Activated CD8-positive, alpha-beta T cell treated with anti-CD3 and anti-CD28 coated beads for 36 hours (primary cell): ENCODE measurements at regions not wholly inside any gene's neighbourhood (a gene's known extent, or its start where the extent isn't known, plus 50 kb on each side); places are given as distances from the start of the nearest gene placed in this dataset.

Experiments used
- ATAC-seq: fragments of 200-7000 bp; cut with Tn5 transposase; one replicate; pipeline ENCODE4 v1.10.0; 2021; ENCODE audit warnings: mild to moderate bottlenecking, moderate library complexity
- CTCF ChIA-PET: fragments of 350-600 bp; sonication (Branson Sonifier 250); formaldehyde crosslinking; loops from one replicate; lab custom pipeline; 2021; ENCODE audit warnings: antibody characterized with exemption; lab: Charles Lee
- POLR2A ChIA-PET: fragments of 350-600 bp; sonication (Branson Sonifier 250); formaldehyde crosslinking; loops from one replicate; lab custom pipeline; 2021; ENCODE audit warnings: antibody characterized with exemption; lab: Charles Lee
- DNase-seq: peaks from one replicate; pipeline ENCODE4 v3.0.0-alpha.2; 2020
- H3K27ac Mint-ChIP-seq: one replicate; pipeline ENCODE4 v1.8.0; 2021; ENCODE audit warnings: mild to moderate bottlenecking, mixed read lengths
- H3K27me3 Mint-ChIP-seq: one replicate; pipeline ENCODE4 v1.8.0; 2021; ENCODE audit warnings: mixed read lengths
- H3K36me3 Mint-ChIP-seq: one replicate; pipeline ENCODE4 v1.8.0; 2021; ENCODE audit warnings: low read depth, mixed read lengths
- H3K4me1 Mint-ChIP-seq: one replicate; pipeline ENCODE4 v1.8.0; 2021; ENCODE audit warnings: low read depth, mixed read lengths
- H3K4me3 Mint-ChIP-seq: one replicate; pipeline ENCODE4 v1.8.0; 2021; ENCODE audit warnings: mild to moderate bottlenecking, moderate library complexity, mixed read lengths
- H3K9me3 Mint-ChIP-seq: one replicate; pipeline ENCODE4 v1.8.0; 2021; ENCODE audit warnings: mixed read lengths
- CTCF ChIP-seq: fragments of 200-600 bp; IDR thresholded peaks from one replicate; pipeline ENCODE4 v1.8.0; 2022; ENCODE audit warnings: antibody characterized with exemption, mild to moderate bottlenecking
- intact Hi-C: fragments of 100-400 bp; cut with micrococcal nuclease; formaldehyde crosslinking; loops from one replicate; pipeline ENCODE4 v1.10.0; 2022

DNA sequence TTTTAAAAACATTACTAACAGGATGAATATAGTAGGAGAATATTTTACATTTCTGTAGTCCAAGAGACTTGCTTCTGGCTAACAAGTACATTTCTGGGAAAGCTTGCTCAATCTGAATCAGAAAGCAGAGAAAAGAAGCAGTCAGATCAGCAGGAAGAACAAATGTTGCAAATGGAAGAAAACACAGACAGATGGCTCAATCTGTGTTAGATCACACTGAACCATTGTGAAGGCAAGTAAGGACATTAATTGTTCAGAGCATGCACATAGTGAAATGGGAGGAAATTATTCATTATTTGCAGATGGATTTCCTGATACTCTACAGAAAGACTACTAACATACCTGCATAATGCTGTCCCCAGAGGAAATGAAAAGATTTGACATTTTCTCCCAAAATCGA is 65.2 kb upstream of the CNOT2 start:
- intact Hi-C loops: no loop called here
- CTCF ChIA-PET: no interaction called here

DNA sequence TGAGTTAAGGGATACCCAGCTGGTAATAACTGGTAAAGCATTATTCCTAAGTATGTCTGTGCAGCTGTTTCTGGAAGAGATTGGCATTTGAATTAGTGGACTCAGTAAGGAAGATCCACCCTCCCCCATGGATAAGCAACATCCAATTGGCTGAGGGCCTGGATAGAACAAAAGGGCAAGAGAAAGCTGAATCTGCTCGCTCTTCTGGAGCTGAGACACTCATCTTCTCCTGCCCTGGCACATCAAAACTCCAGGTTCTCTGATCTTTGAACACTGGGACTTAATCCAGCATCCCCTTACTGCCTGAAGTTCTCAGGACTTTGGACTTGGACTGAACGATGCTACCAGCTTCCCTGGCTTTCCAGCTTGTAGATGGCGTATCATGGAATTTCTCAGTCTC is 63.1 kb upstream of the CNOT2 start:
- ChIA-PET POLR2A (no interaction called here), CTCF (no interaction called here)
- Mint-ChIP-seq H3K27ac (no peak overlapping the region), H3K36me3 (no peaks in the 10 kb centered on the region), H3K4me3 (no peak overlapping the region), H3K4me1 (no peaks in the 10 kb centered on the region), H3K27me3 (peaks cover 9% of the 10 kb centered on the region), H3K9me3 (peaks cover 4% of the 10 kb centered on the region)
- no peak for DNase-seq
- TF ChIP-seq CTCF: no peak
- intact Hi-C loops: no loop called here
- ATAC-seq: no peak

More for the DNA sequence above, 65.2 kb upstream of the CNOT2 start:
- Mint-ChIP-seq H3K27me3 (peaks cover 5% of the 10 kb centered on the region), H3K36me3 (no peaks in the 10 kb centered on the region), H3K27ac (no peak overlapping the region), H3K4me1 (no peaks in the 10 kb centered on the region), H3K9me3 (peaks cover 4% of the 10 kb centered on the region), H3K4me3 (no peak overlapping the region)
- DNase-seq: no peak
- POLR2A ChIA-PET: no interaction called here
- no peak for ATAC-seq
- no peak for TF ChIP-seq CTCF

DNA sequence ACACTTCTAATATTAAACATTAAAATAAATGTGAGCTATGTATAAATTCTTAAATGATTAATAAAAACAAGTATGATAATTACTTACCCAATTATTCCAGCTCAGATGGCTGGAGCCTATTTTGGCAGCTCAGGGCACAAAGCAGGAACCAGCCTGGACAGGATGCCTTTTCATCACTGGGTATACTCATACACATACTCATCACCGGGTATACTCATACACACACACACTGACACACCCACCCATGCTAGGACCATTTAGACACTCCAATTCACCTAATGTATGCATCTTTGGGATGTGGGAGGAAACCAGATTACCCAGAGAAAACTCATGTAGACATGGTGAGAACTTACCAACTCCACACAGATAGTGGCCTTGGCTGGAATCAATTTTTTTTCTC is 57.9 kb upstream of the CNOT2 start:
- POLR2A ChIA-PET: no interaction called here
- no peak for TF ChIP-seq CTCF

DNA sequence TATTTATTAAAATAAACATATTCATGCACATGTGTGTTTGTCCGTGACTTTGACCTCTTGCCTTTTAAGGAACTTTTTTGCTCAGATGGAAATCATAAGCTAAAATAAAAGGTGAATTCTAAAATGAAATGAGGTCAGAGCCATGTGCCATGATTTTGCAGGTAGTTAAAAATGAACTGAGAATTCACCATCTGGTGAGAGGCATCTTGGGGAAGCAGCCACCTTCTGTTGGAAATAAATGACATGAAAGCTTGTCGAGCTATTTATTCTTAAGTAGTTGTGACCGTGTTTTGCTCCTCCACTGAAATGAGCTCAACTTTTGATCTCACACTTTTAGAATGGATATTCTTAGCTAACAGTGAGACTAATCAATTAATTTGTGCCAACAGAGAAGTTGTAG is 56.8 kb upstream of the CNOT2 start:
- CTCF ChIA-PET: no interaction called here
- H3K4me1 Mint-ChIP-seq: no peaks in the 10 kb centered on the region
- no peak for ATAC-seq

More for the DNA sequence above, 57.9 kb upstream of the CNOT2 start:
- H3K27me3 Mint-ChIP-seq: peaks cover 6% of the 10 kb centered on the region
- DNase-seq: no peak
- no peaks in the 10 kb centered on the region for H3K36me3 Mint-ChIP-seq
- ATAC-seq: no peak
- no peaks in the 10 kb centered on the region for H3K4me1 Mint-ChIP-seq
- CTCF ChIA-PET: no interaction called here
- H3K27ac Mint-ChIP-seq: no peak overlapping the region
- intact Hi-C loops: no loop called here
- H3K9me3 Mint-ChIP-seq: peaks cover 4% of the 10 kb centered on the region
- H3K4me3 Mint-ChIP-seq: no peak overlapping the region

More for the DNA sequence above, 56.8 kb upstream of the CNOT2 start:
- no peak for DNase-seq
- no peak overlapping the region for H3K4me3 Mint-ChIP-seq
- no peaks in the 10 kb centered on the region for H3K36me3 Mint-ChIP-seq
- peaks cover 6% of the 10 kb centered on the region for H3K27me3 Mint-ChIP-seq
- H3K9me3 Mint-ChIP-seq: peaks cover 4% of the 10 kb centered on the region
- intact Hi-C loops: no loop called here
- no peak for TF ChIP-seq CTCF
- H3K27ac Mint-ChIP-seq: no peak overlapping the region
- POLR2A ChIA-PET: interaction anchor here (0.6 kb wide), 1 partner anchor 121 kb away, joined by 3 read pairs; no protein-coding TSS in a partner anchor
